Nephron progenitor cell (in vitro differentiated cells): ENCODE measurements at regions not wholly inside any gene's neighbourhood (a gene's known extent, or its start where the extent isn't known, plus 50 kb on each side); places are given as distances from the start of the nearest gene placed in this dataset.

ENCODE experiments used
- DNase-seq: peaks from one replicate; pipeline ENCODE4 v3.0.0; 2021
- H3K27ac Mint-ChIP-seq: 2 replicates; pipeline ENCODE4 v1.8.0; 2021; ENCODE audit warnings: mild to moderate bottlenecking, moderate library complexity, mixed read lengths
- H3K27me3 Mint-ChIP-seq: 2 replicates; pipeline ENCODE4 v1.8.0; 2021; ENCODE audit warnings: mild to moderate bottlenecking, low read depth, mixed read lengths; ENCODE audit not compliant: poor library complexity
- H3K36me3 Mint-ChIP-seq: 2 replicates; pipeline ENCODE4 v1.8.0; 2021; ENCODE audit warnings: low read depth, mixed read lengths
- H3K4me1 Mint-ChIP-seq: 2 replicates; pipeline ENCODE4 v1.8.0; 2021; ENCODE audit warnings: mixed read lengths
- H3K4me3 Mint-ChIP-seq: 2 replicates; pipeline ENCODE4 v1.8.0; 2021; ENCODE audit warnings: mild to moderate bottlenecking, moderate library complexity, mixed read lengths
- H3K9me3 Mint-ChIP-seq: 2 replicates; pipeline ENCODE4 v1.8.0; 2021; ENCODE audit warnings: mild to moderate bottlenecking, moderate library complexity, mixed read lengths
- CTCF ChIP-seq: fragments of 200-600 bp; sonication (generic); IDR thresholded peaks from 2 replicates; pipeline ENCODE4 v1.5.0; 2021; ENCODE audit warnings: antibody characterized with exemption

GRCh38 chr11:128391811-128392210 is 195.5 kb downstream of the ETS1 start:
- Mint-ChIP-seq H3K27me3 (peaks cover 8% of the 10 kb centered on the region), H3K9me3 (no peaks in the 10 kb centered on the region), H3K4me1 (peaks cover 62% of the 10 kb centered on the region), H3K4me3 (no peak overlapping the region), H3K36me3 (no peaks in the 10 kb centered on the region), H3K27ac (no peak overlapping the region)
- no peak for DNase-seq
- no peak for TF ChIP-seq CTCF

- H3K4me1 Mint-ChIP-seq, result peaks cover 54% of the 10 kb centered on the region
- H3K4me3 Mint-ChIP-seq, result no peak overlapping the region
- no peaks in the 10 kb centered on the region for H3K9me3 Mint-ChIP-seq
- no peaks in the 10 kb centered on the region for H3K36me3 Mint-ChIP-seq
- TF ChIP-seq CTCF, result no peak
- peak overlapping the region; percentile 98 for H3K27ac Mint-ChIP-seq
- peaks cover 8% of the 10 kb centered on the region for H3K27me3 Mint-ChIP-seq
- DNase-seq, result no peak
Observed at GRCh38 chr11:128390246-128390645, 197.1 kb downstream of the ETS1 start.

- DNase-seq, result peak; percentile 39
- Mint-ChIP-seq H3K4me1 (peaks cover 52% of the 10 kb centered on the region), H3K9me3 (no peaks in the 10 kb centered on the region), H3K36me3 (no peaks in the 10 kb centered on the region), H3K27ac (peak overlapping the region; percentile 98), H3K4me3 (peak overlapping the region; percentile 42), H3K27me3 (peaks cover 8% of the 10 kb centered on the region)
- no peak for TF ChIP-seq CTCF
Observed at GRCh38 chr11:128389461-128389976, 197.8 kb downstream of the ETS1 start.

GRCh38 chr11:128388206-128388815 is 199.0 kb downstream of the ETS1 start:
- no peak overlapping the region for H3K4me3 Mint-ChIP-seq
- no peak for TF ChIP-seq CTCF
- no peaks in the 10 kb centered on the region for H3K9me3 Mint-ChIP-seq
- H3K36me3 Mint-ChIP-seq, result no peaks in the 10 kb centered on the region
- peaks cover 8% of the 10 kb centered on the region for H3K27me3 Mint-ChIP-seq
- peak; percentile 11 for DNase-seq
- peak overlapping the region; percentile 4 for H3K27ac Mint-ChIP-seq
- peaks cover 52% of the 10 kb centered on the region for H3K4me1 Mint-ChIP-seq

- peaks cover 41% of the 10 kb centered on the region for H3K9me3 Mint-ChIP-seq
- H3K27me3 Mint-ChIP-seq, result peaks cover 11% of the 10 kb centered on the region
- H3K4me1 Mint-ChIP-seq, result no peaks in the 10 kb centered on the region
- no peak for TF ChIP-seq CTCF
- DNase-seq, result no peak
- no peak overlapping the region for H3K27ac Mint-ChIP-seq
- H3K36me3 Mint-ChIP-seq, result peaks cover 3% of the 10 kb centered on the region
- no peak overlapping the region for H3K4me3 Mint-ChIP-seq
Observed at GRCh38 chr11:128379587-128380580, 207.5 kb downstream of the ETS1 start.
